ENCODE measurements at regions not wholly inside any gene's neighbourhood (a gene's known extent, or its start where the extent isn't known, plus 50 kb on each side); places are given as distances from the start of the nearest gene placed in this dataset.

- ATAC-seq (ENCODE audit: low FRiP score) (no peak), DNase-seq (no peak)
- Histone ChIP-seq H3K4me1 (ENCODE audit: control insufficient read depth in 1 of 2, insufficient read depth in 2 of 2, low read length in 2 of 2) (no peaks in the 10 kb centered on the region), H3K36me3 (ENCODE audit: control insufficient read depth in 1 of 2, insufficient read depth in 2 of 2, low read length in 1 of 2) (no peaks in the 10 kb centered on the region), H3K4me3 (ENCODE audit: low read length in 2 of 2) (no peak overlapping the region), H3K27me3 (ENCODE audit: control insufficient read depth in 1 of 2, insufficient read depth in 2 of 2, low read length in 1 of 2) (no peaks in the 10 kb centered on the region), H3K9me3 (ENCODE audit: control insufficient read depth, low read length) (no peaks in the 10 kb centered on the region), H3K27ac (ENCODE audit: low read depth in 1 of 2, low read length in 2 of 2) (no peak overlapping the region)
- WGBS, 2 donors, result 90 to 92% methylated on average over 8 of the region's 8 CpGs
- intact Hi-C loops (cut with DNase I), result no loop called here
Measured at GRCh38 chr20:12265662-12266061, 348.0 kb downstream of the BTBD3 start.

GRCh38 chr20:12269579-12269978 lies 351.9 kb downstream of the BTBD3 start:
- Histone ChIP-seq H3K4me3 (ENCODE audit: low read length in 2 of 2) (no peak overlapping the region), H3K27ac (ENCODE audit: low read depth in 1 of 2, low read length in 2 of 2) (no peak overlapping the region), H3K9me3 (ENCODE audit: control insufficient read depth, low read length) (peaks cover 3% of the 10 kb centered on the region), H3K36me3 (ENCODE audit: control insufficient read depth in 1 of 2, insufficient read depth in 2 of 2, low read length in 1 of 2) (no peaks in the 10 kb centered on the region), H3K4me1 (ENCODE audit: control insufficient read depth in 1 of 2, insufficient read depth in 2 of 2, low read length in 2 of 2) (no peaks in the 10 kb centered on the region), H3K27me3 (ENCODE audit: control insufficient read depth in 1 of 2, insufficient read depth in 2 of 2, low read length in 1 of 2) (no peaks in the 10 kb centered on the region)
- WGBS, 2 donors, result 85 to 87% methylated on average over 6 of the region's 6 CpGs
- no peak for DNase-seq
- ATAC-seq (ENCODE audit: low FRiP score), result no peak
- intact Hi-C loops (cut with DNase I), result no loop called here

- H3K4me1 ChIP-seq (ENCODE audit: control insufficient read depth in 1 of 2, insufficient read depth in 2 of 2, low read length in 2 of 2), result no peaks in the 10 kb centered on the region
- DNase-seq (no peak), ATAC-seq (ENCODE audit: low FRiP score) (no peak)
- no peak overlapping the region for H3K4me3 ChIP-seq (ENCODE audit: low read length in 2 of 2)
- 72 to 75% methylated on average over 4 of the region's 4 CpGs for WGBS, 2 donors
- no peak overlapping the region for H3K27ac ChIP-seq (ENCODE audit: low read depth in 1 of 2, low read length in 2 of 2)
- H3K36me3 ChIP-seq (ENCODE audit: control insufficient read depth in 1 of 2, insufficient read depth in 2 of 2, low read length in 1 of 2), result no peaks in the 10 kb centered on the region
- H3K9me3 ChIP-seq (ENCODE audit: control insufficient read depth, low read length), result peaks cover 3% of the 10 kb centered on the region
- intact Hi-C loops (cut with DNase I), result no loop called here
- no peaks in the 10 kb centered on the region for H3K27me3 ChIP-seq (ENCODE audit: control insufficient read depth in 1 of 2, insufficient read depth in 2 of 2, low read length in 1 of 2)
Measured at GRCh38 chr20:12270863-12271262, 353.2 kb downstream of the BTBD3 start.

GRCh38 chr20:12276011-12276673 lies 358.4 kb downstream of the BTBD3 start:
- H3K4me1 ChIP-seq (ENCODE audit: control insufficient read depth in 1 of 2, insufficient read depth in 2 of 2, low read length in 2 of 2), result no peaks in the 10 kb centered on the region
- no peak for ATAC-seq (ENCODE audit: low FRiP score)
- no peaks in the 10 kb centered on the region for H3K36me3 ChIP-seq (ENCODE audit: control insufficient read depth in 1 of 2, insufficient read depth in 2 of 2, low read length in 1 of 2)
- H3K9me3 ChIP-seq (ENCODE audit: control insufficient read depth, low read length), result peaks cover 3% of the 10 kb centered on the region
- WGBS, 2 donors, result 95 to 100% methylated on average over 1 of the region's 1 CpG
- H3K27ac ChIP-seq (ENCODE audit: low read depth in 1 of 2, low read length in 2 of 2), result no peak overlapping the region
- intact Hi-C loops (cut with DNase I), result no loop called here
- no peak overlapping the region for H3K4me3 ChIP-seq (ENCODE audit: low read length in 2 of 2)
- DNase-seq, result no peak
- no peaks in the 10 kb centered on the region for H3K27me3 ChIP-seq (ENCODE audit: control insufficient read depth in 1 of 2, insufficient read depth in 2 of 2, low read length in 1 of 2)

- Histone ChIP-seq H3K4me1 (ENCODE audit: control insufficient read depth in 1 of 2, insufficient read depth in 2 of 2, low read length in 2 of 2) (no peaks in the 10 kb centered on the region), H3K27ac (ENCODE audit: low read depth in 1 of 2, low read length in 2 of 2) (no peak overlapping the region), H3K4me3 (ENCODE audit: low read length in 2 of 2) (no peak overlapping the region), H3K36me3 (ENCODE audit: control insufficient read depth in 1 of 2, insufficient read depth in 2 of 2, low read length in 1 of 2) (no peaks in the 10 kb centered on the region), H3K9me3 (ENCODE audit: control insufficient read depth, low read length) (peaks cover 3% of the 10 kb centered on the region), H3K27me3 (ENCODE audit: control insufficient read depth in 1 of 2, insufficient read depth in 2 of 2, low read length in 1 of 2) (no peaks in the 10 kb centered on the region)
- DNase-seq, result no peak
- ATAC-seq (ENCODE audit: low FRiP score), result no peak
- intact Hi-C loops (cut with DNase I), result no loop called here
- WGBS, 2 donors, result 42 to 59% methylated on average over 2 of the region's 2 CpGs
Measured at GRCh38 chr20:12287575-12287974, 369.9 kb downstream of the BTBD3 start.

- peaks cover 3% of the 10 kb centered on the region for H3K9me3 ChIP-seq (ENCODE audit: control insufficient read depth, low read length)
- H3K27ac ChIP-seq (ENCODE audit: low read depth in 1 of 2, low read length in 2 of 2), result no peak overlapping the region
- H3K27me3 ChIP-seq (ENCODE audit: control insufficient read depth in 1 of 2, insufficient read depth in 2 of 2, low read length in 1 of 2), result no peaks in the 10 kb centered on the region
- ATAC-seq (ENCODE audit: low FRiP score) (no peak), DNase-seq (no peak)
- intact Hi-C loops (cut with DNase I), result no loop called here
- no peaks in the 10 kb centered on the region for H3K4me1 ChIP-seq (ENCODE audit: control insufficient read depth in 1 of 2, insufficient read depth in 2 of 2, low read length in 2 of 2)
- 78 to 82% methylated on average over 4 of the region's 4 CpGs for WGBS, 2 donors
- no peak overlapping the region for H3K4me3 ChIP-seq (ENCODE audit: low read length in 2 of 2)
- H3K36me3 ChIP-seq (ENCODE audit: control insufficient read depth in 1 of 2, insufficient read depth in 2 of 2, low read length in 1 of 2), result no peaks in the 10 kb centered on the region
Measured at GRCh38 chr20:12289465-12289864, 371.8 kb downstream of the BTBD3 start.

- Histone ChIP-seq H3K27ac (ENCODE audit: low read depth in 1 of 2, low read length in 2 of 2) (no peak overlapping the region), H3K27me3 (ENCODE audit: control insufficient read depth in 1 of 2, insufficient read depth in 2 of 2, low read length in 1 of 2) (no peaks in the 10 kb centered on the region), H3K36me3 (ENCODE audit: control insufficient read depth in 1 of 2, insufficient read depth in 2 of 2, low read length in 1 of 2) (no peaks in the 10 kb centered on the region), H3K9me3 (ENCODE audit: control insufficient read depth, low read length) (peaks cover 3% of the 10 kb centered on the region), H3K4me1 (ENCODE audit: control insufficient read depth in 1 of 2, insufficient read depth in 2 of 2, low read length in 2 of 2) (no peaks in the 10 kb centered on the region), H3K4me3 (ENCODE audit: low read length in 2 of 2) (no peak overlapping the region)
- DNase-seq (no peak), ATAC-seq (ENCODE audit: low FRiP score) (no peak)
- 53 to 63% methylated on average over 3 of the region's 3 CpGs for WGBS, 2 donors
- intact Hi-C loops (cut with DNase I), result no loop called here
Measured at GRCh38 chr20:12291386-12291785, 373.7 kb downstream of the BTBD3 start.

- no peak for ATAC-seq (ENCODE audit: low FRiP score)
- DNase-seq, result no peak
- 74 to 83% methylated on average over 3 of the region's 3 CpGs for WGBS, 2 donors
- Histone ChIP-seq H3K27ac (ENCODE audit: low read depth in 1 of 2, low read length in 2 of 2) (no peak overlapping the region), H3K27me3 (ENCODE audit: control insufficient read depth in 1 of 2, insufficient read depth in 2 of 2, low read length in 1 of 2) (no peaks in the 10 kb centered on the region), H3K4me1 (ENCODE audit: control insufficient read depth in 1 of 2, insufficient read depth in 2 of 2, low read length in 2 of 2) (no peaks in the 10 kb centered on the region), H3K36me3 (ENCODE audit: control insufficient read depth in 1 of 2, insufficient read depth in 2 of 2, low read length in 1 of 2) (no peaks in the 10 kb centered on the region), H3K9me3 (ENCODE audit: control insufficient read depth, low read length) (peaks cover 3% of the 10 kb centered on the region), H3K4me3 (ENCODE audit: low read length in 2 of 2) (no peak overlapping the region)
- intact Hi-C loops (cut with DNase I), result no loop called here
Measured at GRCh38 chr20:12293900-12294299, 376.2 kb downstream of the BTBD3 start.

GRCh38 chr20:12294678-12295077 lies 377.0 kb downstream of the BTBD3 start:
- H3K4me3 ChIP-seq (ENCODE audit: low read length in 2 of 2), result no peak overlapping the region
- H3K27me3 ChIP-seq (ENCODE audit: control insufficient read depth in 1 of 2, insufficient read depth in 2 of 2, low read length in 1 of 2), result no peaks in the 10 kb centered on the region
- ATAC-seq (ENCODE audit: low FRiP score), result no peak
- 90 to 91% methylated on average over 3 of the region's 3 CpGs for WGBS, 2 donors
- peaks cover 5% of the 10 kb centered on the region for H3K9me3 ChIP-seq (ENCODE audit: control insufficient read depth, low read length)
- no peaks in the 10 kb centered on the region for H3K36me3 ChIP-seq (ENCODE audit: control insufficient read depth in 1 of 2, insufficient read depth in 2 of 2, low read length in 1 of 2)
- H3K27ac ChIP-seq (ENCODE audit: low read depth in 1 of 2, low read length in 2 of 2), result no peak overlapping the region
- intact Hi-C loops (cut with DNase I), result no loop called here
- DNase-seq, result no peak
- no peaks in the 10 kb centered on the region for H3K4me1 ChIP-seq (ENCODE audit: control insufficient read depth in 1 of 2, insufficient read depth in 2 of 2, low read length in 2 of 2)

Data from aorta (tissue), 5 donors.